HCT116 (cell line): ENCODE measurements at regions not wholly inside any gene's neighbourhood (a gene's known extent, or its start where the extent isn't known, plus 50 kb on each side); places are given as distances from the start of the nearest gene placed in this dataset.

Source experiments
- ATF3 ChIP-seq: IDR thresholded peaks from 2 replicates; pipeline ENCODE4 v1.6.1; 2012
- CTCF ChIP-seq, 3 experiments: fragments of 200-600 bp in 1 of 3; sonication (generic) in 1 of 3; IDR thresholded peaks in 2 of 3; conservative IDR thresholded peaks in 1 of 3; 2 replicates each; pipeline ENCODE4 v1.5.1; 2012 to 2017; ENCODE audit warnings: low read depth in 2 of 3, low read length in 2 of 3, antibody characterized with exemption in 1 of 3, borderline replicate concordance in 1 of 3, control low read depth in 1 of 3, mild to moderate bottlenecking in 1 of 3, mixed read lengths in 1 of 3, mixed run types in 1 of 3, moderate library complexity in 1 of 3; ENCODE audit not compliant: insufficient read depth in 1 of 3
- EZH2 ChIP-seq: fragments of 200-600 bp; sonication (generic); IDR thresholded peaks from 2 replicates; pipeline ENCODE4 v1.6.1; 2017; ENCODE audit warnings: antibody characterized with exemption, mixed run types
- EZH2phosphoT487 ChIP-seq: fragments of 200-600 bp; IDR thresholded peaks from 2 replicates; pipeline ENCODE4 v1.6.1; 2018; ENCODE audit warnings: antibody characterized with exemption, borderline replicate concordance
- POLR2A ChIP-seq: IDR thresholded peaks from 2 replicates; pipeline ENCODE4 v1.7.0; 2011; ENCODE audit warnings: borderline replicate concordance; ENCODE audit not compliant: insufficient read depth, insufficient read length; ENCODE audit errors: extremely low read depth
- POLR2AphosphoS5 ChIP-seq: IDR thresholded peaks from 2 replicates; pipeline ENCODE4 v1.6.1; 2011; ENCODE audit warnings: mild to moderate bottlenecking, low read depth, low read length, moderate library complexity
- RAD21 ChIP-seq: IDR thresholded peaks from 2 replicates; pipeline ENCODE4 v1.6.1; 2012; ENCODE audit warnings: low read depth, mild to moderate bottlenecking
- REST ChIP-seq: IDR thresholded peaks from 2 replicates; pipeline ENCODE4 v1.6.1; 2012; ENCODE audit warnings: low read depth

- TF ChIP-seq CTCF (IDR thresholded peaks at IDR 0.05 in 2 of 3, conservative IDR thresholded peaks at IDR 0.05 in 1 of 3; ENCODE audit: borderline replicate concordance in 1 of 3, insufficient read depth in 1 of 3, low read depth in 2 of 3, low read length in 2 of 3) (no peak), POLR2A (no peak), ATF3 (no peak), EZH2phosphoT487 (no peak), EZH2 (no peak), REST (no peak), POLR2AphosphoS5 (no peak), RAD21 (no peak)
These were observed 405.0 kb upstream of the TNC start for GRCh38 chr9:115522912-115523311.
